ENCODE measurements at regions not wholly inside any gene's neighbourhood (a gene's known extent, or its start where the extent isn't known, plus 50 kb on each side); places are given as distances from the start of the nearest gene placed in this dataset.

DNA sequence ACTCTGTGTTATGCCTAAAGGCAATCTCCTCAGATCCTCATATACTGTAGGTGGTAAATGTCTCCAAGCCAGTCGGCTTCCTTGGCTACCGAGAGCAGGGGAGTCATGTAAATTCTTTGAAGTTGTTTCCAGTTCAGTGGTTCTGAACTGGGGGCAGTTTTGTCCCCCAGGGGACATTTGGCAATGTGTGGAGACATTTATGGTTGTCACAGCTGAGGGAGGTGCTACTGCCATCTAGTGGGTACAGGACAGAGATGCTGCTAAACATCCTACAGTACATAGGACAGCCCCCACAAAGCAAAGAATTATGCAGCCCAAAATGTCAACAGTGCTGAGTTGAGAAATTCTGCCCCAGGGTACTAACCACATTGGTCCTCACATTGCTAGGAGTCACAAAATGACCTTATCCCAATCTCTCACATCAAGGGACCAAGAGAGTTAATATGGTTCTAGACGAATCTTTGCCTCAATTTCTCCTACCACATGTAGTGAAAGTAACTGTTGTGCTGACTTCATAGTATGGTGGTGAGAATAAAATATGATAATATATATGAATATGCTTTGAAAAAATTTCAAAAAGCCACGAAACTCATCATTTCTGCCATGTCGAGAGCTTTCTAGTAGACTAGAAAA, 104.4 kb upstream of the ARHGAP24 start:
- no peak overlapping the region for H3K27ac ChIP-seq
- DNase-seq: peak in 2 of 3 donors; percentile 38 to 70
- no peaks in the 10 kb centered on the region for H3K9me3 ChIP-seq
- TF ChIP-seq POLR2A (IDR thresholded peaks at IDR 0.05): no peak
- TF ChIP-seq, protein P1, sequence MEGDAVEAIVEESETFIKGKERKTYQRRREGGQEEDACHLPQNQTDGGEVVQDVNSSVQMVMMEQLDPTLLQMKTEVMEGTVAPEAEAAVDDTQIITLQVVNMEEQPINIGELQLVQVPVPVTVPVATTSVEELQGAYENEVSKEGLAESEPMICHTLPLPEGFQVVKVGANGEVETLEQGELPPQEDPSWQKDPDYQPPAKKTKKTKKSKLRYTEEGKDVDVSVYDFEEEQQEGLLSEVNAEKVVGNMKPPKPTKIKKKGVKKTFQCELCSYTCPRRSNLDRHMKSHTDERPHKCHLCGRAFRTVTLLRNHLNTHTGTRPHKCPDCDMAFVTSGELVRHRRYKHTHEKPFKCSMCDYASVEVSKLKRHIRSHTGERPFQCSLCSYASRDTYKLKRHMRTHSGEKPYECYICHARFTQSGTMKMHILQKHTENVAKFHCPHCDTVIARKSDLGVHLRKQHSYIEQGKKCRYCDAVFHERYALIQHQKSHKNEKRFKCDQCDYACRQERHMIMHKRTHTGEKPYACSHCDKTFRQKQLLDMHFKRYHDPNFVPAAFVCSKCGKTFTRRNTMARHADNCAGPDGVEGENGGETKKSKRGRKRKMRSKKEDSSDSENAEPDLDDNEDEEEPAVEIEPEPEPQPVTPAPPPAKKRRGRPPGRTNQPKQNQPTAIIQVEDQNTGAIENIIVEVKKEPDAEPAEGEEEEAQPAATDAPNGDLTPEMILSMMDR (IDR thresholded peaks at IDR 0.05): peak in 4 of 6 experiments; percentile 50 to 64 (median 58)
- no peaks in the 10 kb centered on the region for H3K27me3 ChIP-seq
- no peaks in the 10 kb centered on the region for H3K4me1 ChIP-seq
- no peak overlapping the region for H3K4me3 ChIP-seq
- no peaks in the 10 kb centered on the region for H3K36me3 ChIP-seq

GRCh38 chr4:85372966-85373365, 102.0 kb upstream of the ARHGAP24 start:
- no peaks in the 10 kb centered on the region for H3K27me3 ChIP-seq
- no peaks in the 10 kb centered on the region for H3K9me3 ChIP-seq
- DNase-seq: no peak
- no peak overlapping the region for H3K4me3 ChIP-seq
- H3K36me3 ChIP-seq: no peaks in the 10 kb centered on the region
- TF ChIP-seq, protein P1 (IDR thresholded peaks at IDR 0.05): no peak
- no peak for TF ChIP-seq POLR2A (IDR thresholded peaks at IDR 0.05)
- H3K27ac ChIP-seq: no peak overlapping the region
- H3K4me1 ChIP-seq: no peaks in the 10 kb centered on the region

GRCh38 chr4:85376285-85376684, 98.7 kb upstream of the ARHGAP24 start:
- Histone ChIP-seq H3K4me3 (no peak overlapping the region), H3K4me1 (no peaks in the 10 kb centered on the region), H3K27ac (no peak overlapping the region), H3K9me3 (no peaks in the 10 kb centered on the region), H3K36me3 (no peaks in the 10 kb centered on the region), H3K27me3 (no peaks in the 10 kb centered on the region)
- TF ChIP-seq, protein P1 (IDR thresholded peaks at IDR 0.05): no peak
- no peak for TF ChIP-seq POLR2A (IDR thresholded peaks at IDR 0.05)
- DNase-seq: no peak

DNA sequence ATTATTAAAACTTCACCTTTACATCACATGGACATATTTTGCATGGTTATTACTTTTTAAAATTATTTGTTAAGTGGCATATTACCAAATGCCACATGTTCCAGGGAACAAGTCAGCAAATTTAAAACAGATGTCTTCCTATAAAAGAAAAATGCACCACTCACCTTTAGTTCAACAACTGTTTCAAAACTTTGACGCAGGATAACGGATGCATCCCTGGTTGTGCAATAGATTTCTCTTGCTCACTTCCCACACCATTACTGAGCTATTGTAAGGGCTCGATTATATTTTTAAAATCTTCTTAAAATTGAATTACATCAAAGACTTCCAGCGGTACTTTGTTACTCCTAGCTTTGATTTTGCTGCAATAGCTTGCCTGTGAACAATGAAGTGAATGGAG, 93.0 kb upstream of the ARHGAP24 start:
- Histone ChIP-seq H3K27me3 (no peaks in the 10 kb centered on the region), H3K4me1 (no peaks in the 10 kb centered on the region), H3K4me3 (no peak overlapping the region), H3K27ac (no peak overlapping the region), H3K36me3 (no peaks in the 10 kb centered on the region), H3K9me3 (no peaks in the 10 kb centered on the region)
- no peak for DNase-seq
- no peak for TF ChIP-seq POLR2A (IDR thresholded peaks at IDR 0.05)
- TF ChIP-seq, protein P1 (IDR thresholded peaks at IDR 0.05): no peak

DNA sequence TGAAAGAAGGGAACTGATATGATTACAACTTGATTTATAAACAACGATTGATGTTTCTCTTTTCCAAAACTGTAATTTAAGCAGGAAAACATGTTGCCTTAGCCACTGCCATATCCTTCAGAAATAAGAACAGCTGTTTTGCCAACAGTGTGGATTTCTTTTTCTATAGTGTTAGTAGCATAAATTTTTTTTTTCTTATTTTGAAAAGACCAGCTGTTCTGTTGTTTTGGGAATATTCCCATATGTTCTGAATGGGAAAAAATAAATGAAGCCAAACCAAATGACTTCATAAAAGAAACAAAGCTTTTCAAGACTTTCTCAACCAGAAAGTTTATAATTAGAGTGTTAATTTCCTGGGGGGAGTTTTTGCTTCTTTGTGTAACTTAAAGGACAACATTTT, 83.9 kb upstream of the ARHGAP24 start:
- no peak overlapping the region for H3K4me3 ChIP-seq
- DNase-seq: no peak
- no peak for TF ChIP-seq POLR2A (IDR thresholded peaks at IDR 0.05)
- TF ChIP-seq, protein P1 (IDR thresholded peaks at IDR 0.05): no peak
- H3K27ac ChIP-seq: no peak overlapping the region
- no peaks in the 10 kb centered on the region for H3K36me3 ChIP-seq
- no peaks in the 10 kb centered on the region for H3K9me3 ChIP-seq
- H3K27me3 ChIP-seq: no peaks in the 10 kb centered on the region
- H3K4me1 ChIP-seq: peaks cover 0 to 3% (median 0%) of the 10 kb centered on the region in 4 donors
